Liver (tissue), 3 donors: ENCODE measurements at regions not wholly inside any gene's neighbourhood (a gene's known extent, or its start where the extent isn't known, plus 50 kb on each side); places are given as distances from the start of the nearest gene placed in this dataset.

Experiments
- JUND ChIP-seq, 2 donors: IDR thresholded peaks; 2 replicates each; pipeline ENCODE4 v1.6.1; 2016; ENCODE audit warnings: antibody characterized with exemption in 2 of 2
- TAF1 ChIP-seq: conservative IDR thresholded peaks from 2 replicates; pipeline ENCODE4 v1.6.1; 2016; ENCODE audit warnings: antibody characterized with exemption, mild to moderate bottlenecking
- YY1 ChIP-seq: IDR thresholded peaks from 2 replicates; pipeline ENCODE4 v1.6.1; 2016; ENCODE audit warnings: antibody characterized with exemption, mild to moderate bottlenecking
- TF ChIP-seq, protein P1 (sequence below): fragments of 150-350 bp; IDR thresholded peaks from 2 replicates; pipeline ENCODE4 v1.5.1; 2017; ENCODE audit warnings: improper control_type of control experiment, low read depth, low read length; ENCODE audit not compliant: missing input control
- TF ChIP-seq, protein P2 (sequence below): IDR thresholded peaks from 2 replicates; pipeline ENCODE4 v1.6.1; 2016; ENCODE audit warnings: antibody characterized with exemption
- TF ChIP-seq, protein P3 (sequence below): IDR thresholded peaks from 2 replicates; pipeline ENCODE4 v1.6.1; 2016; ENCODE audit warnings: antibody characterized with exemption
- TF ChIP-seq, protein P4 (sequence below): IDR thresholded peaks from 2 replicates; pipeline ENCODE4 v1.6.1; 2016; ENCODE audit warnings: antibody characterized with exemption
- TF ChIP-seq, protein P5 (sequence below): IDR thresholded peaks from 2 replicates; pipeline ENCODE4 v1.6.1; 2016; ENCODE audit warnings: antibody characterized with exemption, mild to moderate bottlenecking
- donor health status: healthy.
- donor health status: healthy.

DNA sequence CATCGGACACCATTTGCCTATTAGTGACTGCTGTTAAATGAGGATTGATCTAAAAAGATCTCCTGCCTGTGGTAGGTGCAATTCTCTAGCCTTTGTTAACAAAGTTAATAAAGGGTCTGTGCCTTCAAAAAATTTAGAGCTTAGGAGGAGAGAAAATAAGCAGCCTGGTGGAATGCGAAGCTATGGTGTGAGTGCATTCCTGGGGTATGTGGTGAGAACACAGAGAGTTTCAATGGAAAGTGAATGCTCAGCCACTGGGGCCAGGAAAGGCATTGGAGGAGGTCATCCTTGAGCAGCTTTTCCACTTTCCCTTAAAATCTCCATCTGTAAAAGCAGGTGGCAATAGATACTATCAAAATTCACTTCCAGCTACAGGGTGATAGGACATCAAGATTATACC lies 331.2 kb upstream of the LRATD1 start:
- TF ChIP-seq, protein P1, sequence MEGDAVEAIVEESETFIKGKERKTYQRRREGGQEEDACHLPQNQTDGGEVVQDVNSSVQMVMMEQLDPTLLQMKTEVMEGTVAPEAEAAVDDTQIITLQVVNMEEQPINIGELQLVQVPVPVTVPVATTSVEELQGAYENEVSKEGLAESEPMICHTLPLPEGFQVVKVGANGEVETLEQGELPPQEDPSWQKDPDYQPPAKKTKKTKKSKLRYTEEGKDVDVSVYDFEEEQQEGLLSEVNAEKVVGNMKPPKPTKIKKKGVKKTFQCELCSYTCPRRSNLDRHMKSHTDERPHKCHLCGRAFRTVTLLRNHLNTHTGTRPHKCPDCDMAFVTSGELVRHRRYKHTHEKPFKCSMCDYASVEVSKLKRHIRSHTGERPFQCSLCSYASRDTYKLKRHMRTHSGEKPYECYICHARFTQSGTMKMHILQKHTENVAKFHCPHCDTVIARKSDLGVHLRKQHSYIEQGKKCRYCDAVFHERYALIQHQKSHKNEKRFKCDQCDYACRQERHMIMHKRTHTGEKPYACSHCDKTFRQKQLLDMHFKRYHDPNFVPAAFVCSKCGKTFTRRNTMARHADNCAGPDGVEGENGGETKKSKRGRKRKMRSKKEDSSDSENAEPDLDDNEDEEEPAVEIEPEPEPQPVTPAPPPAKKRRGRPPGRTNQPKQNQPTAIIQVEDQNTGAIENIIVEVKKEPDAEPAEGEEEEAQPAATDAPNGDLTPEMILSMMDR, result no peak
- TF ChIP-seq, protein P2, sequence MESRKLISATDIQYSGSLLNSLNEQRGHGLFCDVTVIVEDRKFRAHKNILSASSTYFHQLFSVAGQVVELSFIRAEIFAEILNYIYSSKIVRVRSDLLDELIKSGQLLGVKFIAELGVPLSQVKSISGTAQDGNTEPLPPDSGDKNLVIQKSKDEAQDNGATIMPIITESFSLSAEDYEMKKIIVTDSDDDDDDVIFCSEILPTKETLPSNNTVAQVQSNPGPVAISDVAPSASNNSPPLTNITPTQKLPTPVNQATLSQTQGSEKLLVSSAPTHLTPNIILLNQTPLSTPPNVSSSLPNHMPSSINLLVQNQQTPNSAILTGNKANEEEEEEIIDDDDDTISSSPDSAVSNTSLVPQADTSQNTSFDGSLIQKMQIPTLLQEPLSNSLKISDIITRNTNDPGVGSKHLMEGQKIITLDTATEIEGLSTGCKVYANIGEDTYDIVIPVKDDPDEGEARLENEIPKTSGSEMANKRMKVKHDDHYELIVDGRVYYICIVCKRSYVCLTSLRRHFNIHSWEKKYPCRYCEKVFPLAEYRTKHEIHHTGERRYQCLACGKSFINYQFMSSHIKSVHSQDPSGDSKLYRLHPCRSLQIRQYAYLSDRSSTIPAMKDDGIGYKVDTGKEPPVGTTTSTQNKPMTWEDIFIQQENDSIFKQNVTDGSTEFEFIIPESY, result no peak
- TF ChIP-seq JUND (IDR thresholded peaks at IDR 0.05) (no peak), YY1 (no peak), TAF1 (no peak)
- TF ChIP-seq, protein P3, sequence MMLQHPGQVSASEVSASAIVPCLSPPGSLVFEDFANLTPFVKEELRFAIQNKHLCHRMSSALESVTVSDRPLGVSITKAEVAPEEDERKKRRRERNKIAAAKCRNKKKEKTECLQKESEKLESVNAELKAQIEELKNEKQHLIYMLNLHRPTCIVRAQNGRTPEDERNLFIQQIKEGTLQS, result no peak
- TF ChIP-seq, protein P4, sequence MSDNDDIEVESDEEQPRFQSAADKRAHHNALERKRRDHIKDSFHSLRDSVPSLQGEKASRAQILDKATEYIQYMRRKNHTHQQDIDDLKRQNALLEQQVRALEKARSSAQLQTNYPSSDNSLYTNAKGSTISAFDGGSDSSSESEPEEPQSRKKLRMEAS, result no peak
- TF ChIP-seq, protein P5, sequence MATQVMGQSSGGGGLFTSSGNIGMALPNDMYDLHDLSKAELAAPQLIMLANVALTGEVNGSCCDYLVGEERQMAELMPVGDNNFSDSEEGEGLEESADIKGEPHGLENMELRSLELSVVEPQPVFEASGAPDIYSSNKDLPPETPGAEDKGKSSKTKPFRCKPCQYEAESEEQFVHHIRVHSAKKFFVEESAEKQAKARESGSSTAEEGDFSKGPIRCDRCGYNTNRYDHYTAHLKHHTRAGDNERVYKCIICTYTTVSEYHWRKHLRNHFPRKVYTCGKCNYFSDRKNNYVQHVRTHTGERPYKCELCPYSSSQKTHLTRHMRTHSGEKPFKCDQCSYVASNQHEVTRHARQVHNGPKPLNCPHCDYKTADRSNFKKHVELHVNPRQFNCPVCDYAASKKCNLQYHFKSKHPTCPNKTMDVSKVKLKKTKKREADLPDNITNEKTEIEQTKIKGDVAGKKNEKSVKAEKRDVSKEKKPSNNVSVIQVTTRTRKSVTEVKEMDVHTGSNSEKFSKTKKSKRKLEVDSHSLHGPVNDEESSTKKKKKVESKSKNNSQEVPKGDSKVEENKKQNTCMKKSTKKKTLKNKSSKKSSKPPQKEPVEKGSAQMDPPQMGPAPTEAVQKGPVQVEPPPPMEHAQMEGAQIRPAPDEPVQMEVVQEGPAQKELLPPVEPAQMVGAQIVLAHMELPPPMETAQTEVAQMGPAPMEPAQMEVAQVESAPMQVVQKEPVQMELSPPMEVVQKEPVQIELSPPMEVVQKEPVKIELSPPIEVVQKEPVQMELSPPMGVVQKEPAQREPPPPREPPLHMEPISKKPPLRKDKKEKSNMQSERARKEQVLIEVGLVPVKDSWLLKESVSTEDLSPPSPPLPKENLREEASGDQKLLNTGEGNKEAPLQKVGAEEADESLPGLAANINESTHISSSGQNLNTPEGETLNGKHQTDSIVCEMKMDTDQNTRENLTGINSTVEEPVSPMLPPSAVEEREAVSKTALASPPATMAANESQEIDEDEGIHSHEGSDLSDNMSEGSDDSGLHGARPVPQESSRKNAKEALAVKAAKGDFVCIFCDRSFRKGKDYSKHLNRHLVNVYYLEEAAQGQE, result no peak
